ENCODE measurements at regions not wholly inside any gene's neighbourhood (a gene's known extent, or its start where the extent isn't known, plus 50 kb on each side); places are given as distances from the start of the nearest gene placed in this dataset.

DNA sequence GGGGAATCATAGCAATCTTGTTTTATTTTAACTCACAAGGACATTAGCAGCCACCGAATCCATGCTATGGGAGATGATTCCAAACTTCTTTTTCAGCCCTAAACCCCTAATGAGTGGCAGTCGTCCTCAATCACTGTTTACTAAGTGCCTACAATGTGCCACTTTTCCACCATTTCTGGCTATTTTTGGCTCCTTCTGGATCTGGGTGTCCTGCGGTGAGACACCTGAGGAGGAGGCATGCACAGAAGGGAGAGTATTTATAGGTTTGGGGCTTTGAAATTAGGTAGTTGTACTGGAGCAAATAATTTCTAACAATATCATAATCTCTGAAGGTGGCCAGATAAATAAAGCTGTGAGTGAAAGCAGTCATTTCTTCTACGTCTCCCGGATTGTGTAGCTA is 1125.6 kb downstream of the BCL11B start:
- DNase-seq = no peak

- DNase-seq = no peak
Observed at GRCh38 chr14:98154254-98154653, 1117.7 kb downstream of the BCL11B start.

DNA sequence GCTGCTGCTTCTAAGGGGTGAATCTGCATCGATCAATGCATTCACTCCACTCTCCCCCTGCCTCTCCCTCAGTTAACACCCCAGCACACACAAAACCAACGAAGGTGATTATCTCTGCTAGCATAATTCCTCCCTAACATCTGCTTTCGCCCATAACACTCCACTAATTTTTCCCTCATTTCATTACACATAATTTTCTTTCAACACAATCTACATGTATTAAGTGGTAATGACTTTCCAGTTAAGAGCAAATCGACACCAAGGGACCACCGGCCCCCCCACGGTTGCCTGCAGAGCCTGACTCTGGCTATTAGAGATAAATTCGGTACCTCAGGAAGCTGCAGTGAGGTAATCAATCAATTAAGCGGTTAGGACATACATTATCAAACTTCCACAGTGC is 1115.6 kb downstream of the BCL11B start:
- no peak for DNase-seq

DNA sequence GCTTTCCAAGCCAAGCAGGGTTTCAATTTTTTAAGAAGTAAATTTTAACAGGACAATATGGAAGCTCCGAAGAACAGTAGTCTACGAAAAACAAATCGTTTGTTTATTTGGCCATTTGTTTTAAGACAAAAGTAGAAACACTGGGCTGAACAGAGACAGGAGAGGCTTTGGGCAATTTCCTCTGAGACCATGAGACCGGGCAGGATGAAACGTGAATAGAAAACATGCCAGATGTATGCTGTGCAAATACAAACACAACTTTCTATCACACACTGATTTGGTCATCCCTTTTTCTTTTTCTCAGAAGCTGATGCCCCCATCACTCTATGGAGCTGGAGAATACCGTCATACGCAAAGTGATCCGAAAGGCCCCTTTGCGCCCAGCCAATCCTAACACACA is 1111.1 kb downstream of the BCL11B start:
- DNase-seq = no peak

DNA sequence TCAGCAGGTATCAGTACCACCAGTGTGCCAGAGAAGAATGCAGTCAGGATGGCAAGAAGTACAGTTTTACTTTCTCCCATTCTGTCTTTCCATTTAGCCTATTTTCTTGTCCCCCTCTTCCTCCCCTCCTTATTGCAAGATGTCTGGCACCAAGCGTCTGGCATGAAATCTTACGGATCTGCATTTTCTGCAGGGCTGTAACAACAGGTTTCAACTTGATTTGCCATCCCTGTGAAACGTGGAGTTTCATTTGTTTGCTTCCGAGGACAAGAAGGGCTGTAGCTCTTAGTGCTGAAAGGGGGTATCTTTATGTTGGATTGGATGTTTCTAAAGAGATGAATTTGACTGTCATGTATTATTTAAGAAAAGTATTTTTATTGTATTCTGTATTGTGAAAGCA is 1110.6 kb downstream of the BCL11B start:
- DNase-seq = no peak

GRCh38 chr14:98162856-98163805 is 1108.9 kb downstream of the BCL11B start:
- no peak for DNase-seq

DNA sequence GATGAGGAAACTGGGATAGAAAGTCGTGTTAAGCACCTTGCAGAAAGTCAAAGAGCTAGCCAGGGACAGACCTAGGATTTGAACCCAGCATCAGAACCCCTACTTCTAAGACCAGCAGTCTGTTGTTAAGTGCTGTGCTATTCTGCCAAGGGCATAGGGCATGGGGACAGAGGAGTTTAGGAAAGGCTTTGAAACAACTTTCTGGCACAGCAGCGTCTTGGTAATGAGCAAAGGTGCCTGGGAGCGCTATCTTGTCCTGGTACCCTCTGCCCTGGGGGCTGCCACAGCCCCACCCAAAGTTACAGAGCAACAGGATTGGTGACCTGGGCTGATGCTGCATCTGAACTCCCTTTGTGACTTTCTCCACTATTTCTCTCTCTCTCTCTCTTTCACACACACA is 1108.1 kb downstream of the BCL11B start:
- no peak for DNase-seq

DNA sequence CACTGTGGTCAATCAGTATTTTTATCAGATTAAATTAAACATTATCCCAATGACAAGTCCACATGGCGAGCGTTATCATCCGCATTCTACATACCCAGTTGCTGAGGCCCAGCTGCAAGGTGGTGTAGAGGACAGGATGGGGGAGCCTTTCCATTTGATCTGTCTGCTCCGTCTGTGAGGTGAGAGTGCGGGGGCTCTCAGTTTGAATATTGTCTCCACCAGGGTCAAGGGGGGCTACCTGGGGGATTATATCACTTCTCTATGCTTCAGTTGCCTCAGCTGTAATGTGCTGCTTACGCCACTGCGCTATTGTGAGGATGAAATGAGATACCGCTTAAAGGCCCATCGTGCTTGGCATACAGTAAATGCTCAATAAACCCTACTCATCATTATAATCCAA is 1106.0 kb downstream of the BCL11B start:
- DNase-seq = no peak

GRCh38 chr14:98167275-98167674 is 1104.7 kb downstream of the BCL11B start:
- no peak for DNase-seq

- DNase-seq = peak; percentile 41
Observed at GRCh38 chr14:98167705-98168104, 1104.3 kb downstream of the BCL11B start.

DNA sequence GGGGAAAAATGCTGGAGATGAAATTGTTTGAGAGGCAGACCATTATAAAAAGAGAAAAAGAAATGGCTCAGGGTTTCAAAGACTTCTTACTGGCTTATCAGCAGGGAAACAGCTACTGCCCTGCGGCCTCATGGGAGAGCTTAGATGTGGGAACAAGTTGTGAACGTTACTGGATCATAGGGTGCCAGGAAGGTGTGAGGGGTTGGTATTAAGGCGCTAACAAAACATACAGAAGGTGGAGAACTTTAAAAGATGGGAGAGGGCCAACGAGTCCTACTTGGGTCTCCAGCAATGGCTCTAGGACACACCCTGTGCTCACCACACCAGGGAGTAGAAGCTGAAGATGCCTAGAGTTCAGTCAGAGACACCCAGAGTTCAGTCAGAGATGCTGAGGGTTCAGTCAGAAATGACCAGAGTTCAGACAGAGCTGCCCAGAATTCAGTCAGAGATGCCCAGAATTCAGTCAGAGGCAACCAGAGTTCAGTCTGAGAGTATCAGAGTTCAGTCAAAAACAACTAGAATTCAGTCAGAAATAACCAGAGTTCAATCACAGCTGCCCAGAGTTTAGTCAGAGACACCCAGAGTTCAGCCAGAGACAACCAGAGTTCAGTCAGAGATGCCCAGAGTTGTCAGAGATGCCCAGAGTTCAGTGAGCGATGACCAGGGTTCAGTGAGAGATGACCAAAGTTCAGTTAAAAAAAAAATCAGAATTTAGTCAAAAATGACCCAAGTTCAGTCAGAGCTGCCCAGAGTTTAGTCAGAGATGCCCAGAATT is 1103.6 kb downstream of the BCL11B start:
- DNase-seq = no peak

DNA sequence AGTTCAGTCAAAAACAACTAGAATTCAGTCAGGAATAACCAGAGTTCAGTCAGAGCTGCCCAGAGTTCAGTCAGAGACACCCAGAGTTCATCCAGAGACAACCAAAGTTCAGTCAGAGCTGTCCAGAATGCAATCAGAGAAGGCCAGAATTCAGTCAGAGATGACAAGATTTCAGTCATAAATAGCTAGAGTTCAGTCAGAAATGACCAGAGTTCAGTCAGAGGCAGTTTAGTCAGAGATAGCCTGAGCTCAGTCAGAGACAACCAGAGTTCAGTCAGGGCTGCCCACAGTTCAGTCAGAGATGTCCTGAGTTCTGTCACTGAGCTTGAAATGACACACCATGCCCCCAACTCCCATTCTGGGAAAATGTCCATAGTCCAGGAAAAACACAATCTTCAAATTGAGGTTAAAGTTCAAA is 1102.8 kb downstream of the BCL11B start:
- no peak for DNase-seq

DNA sequence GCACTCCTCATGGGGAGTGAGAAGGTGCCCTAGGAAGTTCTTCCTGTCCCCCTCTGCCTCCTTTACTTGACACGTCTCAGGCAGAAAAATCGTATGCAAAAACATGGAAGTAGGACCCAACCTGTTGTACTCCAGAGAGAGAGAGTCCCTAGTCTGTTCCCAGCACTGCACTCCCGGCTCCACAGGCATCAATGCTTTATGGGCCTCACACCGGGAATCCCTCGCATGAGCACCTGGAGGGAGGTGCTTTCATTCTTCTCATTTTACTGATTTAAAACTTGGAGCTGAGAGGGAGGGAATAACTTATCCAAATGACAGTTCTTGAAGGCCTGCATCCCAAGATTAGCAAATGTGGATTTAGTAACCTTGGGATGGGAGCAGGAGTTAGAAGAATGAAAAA is 1101.4 kb downstream of the BCL11B start:
- no peak for DNase-seq

GRCh38 chr14:98171654-98172053 is 1100.3 kb downstream of the BCL11B start:
- DNase-seq = no peak

- DNase-seq = no peak
Observed at GRCh38 chr14:98172243-98172778, 1099.7 kb downstream of the BCL11B start.

DNA sequence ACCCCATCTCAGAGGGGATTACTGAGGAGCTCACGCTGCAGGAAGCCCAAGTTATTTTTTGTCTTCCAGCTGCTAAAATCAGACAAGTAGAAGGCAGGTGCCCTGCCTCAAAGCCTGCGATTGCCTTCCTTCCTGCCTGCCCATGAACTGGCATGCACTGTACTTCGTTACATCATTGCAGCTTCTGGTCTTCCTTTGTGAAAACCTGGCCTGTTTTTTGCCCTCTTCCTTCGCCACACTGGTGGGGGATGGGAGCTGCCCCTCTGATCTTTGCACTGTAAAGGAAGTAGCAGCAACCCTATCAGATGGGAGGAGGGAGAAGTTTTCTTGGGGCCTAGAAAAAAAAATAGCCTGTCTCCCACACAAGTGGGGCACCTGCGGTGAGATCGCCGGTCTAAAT is 1098.7 kb downstream of the BCL11B start:
- peak; percentile 86 for DNase-seq

DNA sequence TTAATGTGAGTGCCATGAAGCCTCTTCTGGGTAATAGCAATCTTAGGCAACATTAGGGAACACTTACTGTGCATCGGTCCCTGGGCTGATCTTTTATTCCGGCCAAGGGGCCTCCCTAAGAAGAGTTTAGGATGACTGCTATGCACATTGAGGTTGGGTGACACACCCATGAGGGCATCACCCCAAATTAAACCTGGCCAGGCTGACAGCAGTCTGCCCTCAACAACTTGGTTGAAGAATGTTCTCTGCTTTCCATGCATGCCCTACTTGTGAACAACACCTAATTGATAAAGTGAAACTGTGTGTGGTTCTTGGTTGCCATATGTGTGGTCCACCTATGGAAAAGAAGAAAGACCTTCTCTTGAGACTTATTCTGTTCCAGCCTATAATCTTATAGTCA is 1098.0 kb downstream of the BCL11B start:
- peak; percentile 62 for DNase-seq

- DNase-seq = no peak
Observed at GRCh38 chr14:98175436-98175835, 1096.6 kb downstream of the BCL11B start.

DNA sequence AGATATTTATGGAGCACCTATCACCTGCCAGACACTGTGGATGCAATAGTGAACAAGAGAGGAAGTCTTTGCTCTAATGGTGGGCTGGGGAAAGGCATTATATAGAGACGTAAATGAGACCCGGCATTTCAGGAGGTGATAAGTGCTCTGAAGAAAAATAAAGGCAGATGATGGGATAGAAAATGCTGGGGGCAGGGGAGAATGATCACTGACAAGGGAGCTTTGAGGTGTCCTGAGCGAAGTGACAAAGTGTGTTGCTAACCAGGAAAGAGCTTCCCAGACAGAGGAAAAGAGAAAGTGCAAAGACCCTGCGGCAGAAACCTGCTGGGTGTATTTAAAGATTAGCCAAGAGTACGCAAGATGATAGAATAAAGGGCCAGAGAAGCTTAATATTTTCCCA is 1096.1 kb downstream of the BCL11B start:
- no peak for DNase-seq

GRCh38 chr14:98176892-98177291 is 1095.1 kb downstream of the BCL11B start:
- no peak for DNase-seq

GRCh38 chr14:98177551-98177950 is 1094.4 kb downstream of the BCL11B start:
- DNase-seq = peak; percentile 78

- DNase-seq = no peak
Observed at GRCh38 chr14:98181241-98181640, 1090.8 kb downstream of the BCL11B start.

- DNase-seq = no peak
Observed at GRCh38 chr14:98181768-98182167, 1090.2 kb downstream of the BCL11B start.
